PC-9 (cell line): ENCODE measurements at regions not wholly inside any gene's neighbourhood (a gene's known extent, or its start where the extent isn't known, plus 50 kb on each side); places are given as distances from the start of the nearest gene placed in this dataset.

Experiments used
- EZH2 ChIP-seq: fragments of 200-600 bp; sonication (generic); IDR thresholded peaks from 2 replicates; pipeline ENCODE4 v1.8.0; 2017; ENCODE audit warnings: antibody characterized with exemption, low read depth
- TF ChIP-seq, protein P1 (sequence below): fragments of 200-600 bp; sonication (generic); conservative IDR thresholded peaks from 2 replicates; pipeline ENCODE4 v1.6.1; 2017; ENCODE audit warnings: mixed run types, antibody characterized with exemption, mild to moderate bottlenecking, moderate library complexity

GRCh38 chr1:181412746-181413145, 70.6 kb upstream of the CACNA1E start:
- TF ChIP-seq, protein P1, sequence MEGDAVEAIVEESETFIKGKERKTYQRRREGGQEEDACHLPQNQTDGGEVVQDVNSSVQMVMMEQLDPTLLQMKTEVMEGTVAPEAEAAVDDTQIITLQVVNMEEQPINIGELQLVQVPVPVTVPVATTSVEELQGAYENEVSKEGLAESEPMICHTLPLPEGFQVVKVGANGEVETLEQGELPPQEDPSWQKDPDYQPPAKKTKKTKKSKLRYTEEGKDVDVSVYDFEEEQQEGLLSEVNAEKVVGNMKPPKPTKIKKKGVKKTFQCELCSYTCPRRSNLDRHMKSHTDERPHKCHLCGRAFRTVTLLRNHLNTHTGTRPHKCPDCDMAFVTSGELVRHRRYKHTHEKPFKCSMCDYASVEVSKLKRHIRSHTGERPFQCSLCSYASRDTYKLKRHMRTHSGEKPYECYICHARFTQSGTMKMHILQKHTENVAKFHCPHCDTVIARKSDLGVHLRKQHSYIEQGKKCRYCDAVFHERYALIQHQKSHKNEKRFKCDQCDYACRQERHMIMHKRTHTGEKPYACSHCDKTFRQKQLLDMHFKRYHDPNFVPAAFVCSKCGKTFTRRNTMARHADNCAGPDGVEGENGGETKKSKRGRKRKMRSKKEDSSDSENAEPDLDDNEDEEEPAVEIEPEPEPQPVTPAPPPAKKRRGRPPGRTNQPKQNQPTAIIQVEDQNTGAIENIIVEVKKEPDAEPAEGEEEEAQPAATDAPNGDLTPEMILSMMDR = no peak
- no peak for TF ChIP-seq EZH2
